ENCODE measurements at regions not wholly inside any gene's neighbourhood (a gene's known extent, or its start where the extent isn't known, plus 50 kb on each side); places are given as distances from the start of the nearest gene placed in this dataset.
A peak's percentile ranks its signal among the peaks of the same experiment; 100 is the strongest.

DNA sequence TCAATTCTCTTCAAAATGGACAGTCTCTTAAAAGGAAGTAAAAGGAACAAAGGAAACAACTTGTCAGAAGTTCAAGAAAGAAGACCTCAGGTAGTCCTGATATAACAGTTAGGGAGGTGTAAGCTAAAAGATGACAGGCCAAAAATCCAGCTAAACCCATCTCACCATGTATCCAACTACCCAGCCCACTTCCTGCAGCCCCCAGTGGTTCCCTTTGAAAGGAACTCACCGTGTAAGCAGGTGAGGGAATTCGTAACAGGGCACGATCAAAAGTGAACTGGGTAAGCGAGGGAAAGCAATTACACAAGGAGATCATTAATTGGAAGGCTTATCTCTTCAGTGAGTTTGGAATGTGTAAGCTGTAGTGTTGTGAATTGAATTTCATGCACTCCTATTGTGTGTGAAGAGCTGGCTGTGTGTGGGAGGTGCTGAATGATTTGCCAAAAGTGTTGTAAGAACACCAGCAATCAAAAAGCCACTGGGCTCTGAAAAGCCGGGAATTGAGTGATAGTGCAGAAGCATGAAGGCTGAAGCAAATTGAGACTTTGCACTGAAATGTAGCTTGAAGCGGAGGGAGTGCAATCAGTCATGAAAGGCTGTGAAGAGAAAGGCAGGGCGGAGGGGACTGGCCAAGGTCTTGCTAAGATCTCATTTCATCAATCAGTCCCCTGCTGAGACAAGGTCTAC, 914.2 kb upstream of the LCORL start:
- DNase-seq (ENCODE audit: low read depth in 4 of 4, low spot score in 2 of 4) = no peak

DNA sequence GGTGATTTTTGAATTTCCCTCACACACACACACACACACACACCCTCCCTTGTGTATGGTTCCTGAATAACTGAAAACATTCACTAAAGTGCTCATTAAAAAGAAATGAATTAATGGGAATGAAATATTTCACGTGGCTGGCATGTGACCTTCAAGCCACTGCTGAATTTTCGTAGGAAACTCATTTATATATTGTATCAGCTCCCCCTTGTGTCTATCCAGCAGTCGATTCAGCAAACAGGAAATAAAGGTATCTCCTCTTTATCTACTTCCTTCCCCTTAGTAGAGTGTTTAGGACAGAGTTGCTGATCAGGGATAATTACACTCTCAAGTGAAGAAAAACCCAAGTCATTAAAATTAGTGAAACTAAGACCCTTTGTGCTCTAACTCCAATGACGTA, 912.6 kb upstream of the LCORL start:
- DNase-seq (ENCODE audit: low read depth in 4 of 4, low spot score in 2 of 4) = no peak

DNA sequence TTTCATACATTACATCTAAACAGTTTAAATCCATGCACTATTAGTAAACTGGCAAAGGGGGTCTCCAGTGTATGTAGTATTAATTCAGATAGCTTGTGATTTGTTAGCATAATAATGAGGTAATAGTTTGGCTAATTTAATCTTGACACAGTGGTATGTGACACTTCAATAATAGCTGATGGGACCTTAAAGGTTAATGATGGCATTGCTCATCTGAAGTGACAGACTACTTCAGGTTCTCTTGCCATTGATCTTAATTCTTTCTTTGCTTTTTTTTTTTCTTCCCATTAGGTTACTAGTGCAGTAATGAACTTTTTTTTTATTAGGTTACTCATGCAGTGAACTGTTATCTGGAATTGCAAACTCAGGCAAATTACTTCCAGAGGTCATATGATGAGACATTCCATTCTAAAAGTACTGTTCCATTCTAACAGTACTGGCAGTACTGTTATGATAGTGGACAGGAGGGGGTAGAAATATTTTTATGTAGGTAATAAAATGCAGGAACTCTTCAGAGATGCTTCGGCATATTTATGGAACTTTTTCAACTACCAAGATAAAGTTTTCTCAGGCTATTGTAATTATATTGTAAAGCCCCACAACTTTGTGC, 911.3 kb upstream of the LCORL start:
- DNase-seq (ENCODE audit: low read depth in 4 of 4, low spot score in 2 of 4) = no peak

DNA sequence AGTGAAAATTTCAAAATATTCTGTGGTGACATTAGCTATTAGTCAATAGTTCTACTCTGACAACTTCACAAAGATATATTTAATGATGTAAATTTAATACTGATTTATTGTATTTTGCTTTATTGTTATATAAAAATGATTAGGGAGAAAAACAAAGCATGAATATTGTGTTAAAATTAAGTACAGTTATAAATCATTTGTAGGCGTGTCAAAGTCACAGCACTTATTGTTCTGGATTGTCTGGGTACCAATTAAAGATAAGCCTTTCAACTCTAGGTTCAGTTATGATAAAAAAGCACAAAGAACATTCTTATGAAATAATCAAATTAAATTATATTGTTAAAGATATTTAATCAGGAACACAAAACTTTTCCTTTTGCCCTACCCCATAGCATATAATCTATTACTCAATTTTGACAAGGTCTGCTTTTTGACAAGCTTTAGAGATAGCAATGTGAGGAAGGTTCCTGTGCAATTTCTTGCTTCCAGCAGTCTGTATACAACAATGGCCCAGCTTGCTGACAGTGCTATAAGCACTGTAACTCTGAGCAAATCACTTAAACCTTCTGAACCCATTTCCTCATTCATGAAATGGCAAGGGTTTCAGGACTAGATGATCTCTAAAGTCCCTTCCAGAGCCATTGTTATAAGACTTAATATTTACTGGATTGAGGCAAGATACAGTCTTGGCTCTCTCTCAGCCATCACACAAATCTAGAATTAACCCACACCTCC, 910.3 kb upstream of the LCORL start:
- DNase-seq (ENCODE audit: low read depth in 4 of 4, low spot score in 2 of 4) = no peak

DNA sequence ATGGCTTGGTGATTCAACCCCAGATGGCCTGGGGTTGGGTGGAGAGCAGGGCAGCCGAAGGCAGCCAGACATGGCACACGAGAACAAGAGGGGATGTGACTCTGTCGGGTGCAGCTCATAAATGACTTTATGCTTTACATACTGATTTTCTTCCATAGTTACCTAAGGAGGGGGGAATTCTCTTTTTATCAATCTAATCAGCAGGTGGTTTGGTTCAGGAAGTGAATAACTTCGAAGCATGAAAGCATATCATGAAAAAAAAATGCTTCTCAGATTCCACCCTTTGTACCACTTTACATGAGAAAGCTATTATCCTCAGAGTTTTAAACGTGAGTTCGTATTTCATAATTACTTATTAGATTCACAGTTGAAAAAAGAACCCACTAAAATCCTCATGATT, 908.9 kb upstream of the LCORL start:
- no peak for DNase-seq (ENCODE audit: low read depth in 4 of 4, low spot score in 2 of 4)

DNA sequence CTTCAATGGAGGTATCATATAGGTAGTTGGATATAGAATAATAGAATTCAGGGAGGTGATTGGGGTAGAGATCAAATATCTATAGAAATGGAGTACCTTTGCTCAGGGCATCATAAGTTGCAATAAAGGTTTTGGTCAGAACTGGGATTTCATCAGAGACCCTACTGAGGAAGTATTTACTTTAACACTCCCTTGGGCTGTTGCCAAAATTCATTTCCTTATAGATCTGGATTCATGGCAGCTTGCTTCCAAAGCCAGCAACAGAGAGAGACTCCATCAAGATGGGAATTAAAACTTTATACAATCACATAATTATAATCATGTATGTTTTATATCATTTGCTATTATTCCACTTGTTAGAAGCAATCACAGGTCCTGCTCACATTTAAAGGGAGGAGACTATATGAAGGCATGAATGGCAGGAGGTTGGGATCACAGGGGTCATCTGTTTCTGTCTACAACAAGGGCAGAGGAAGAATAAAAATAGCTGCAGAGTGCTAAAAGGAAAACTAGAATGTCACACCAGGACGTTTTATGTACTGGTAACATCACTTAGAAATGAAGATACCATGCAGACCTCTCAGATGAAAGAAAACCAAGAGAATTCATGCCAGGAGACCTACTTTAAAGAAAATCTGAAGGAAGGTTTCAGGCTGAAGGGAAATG, 902.1 kb upstream of the LCORL start:
- no peak for DNase-seq (ENCODE audit: low read depth in 4 of 4, low spot score in 2 of 4)

DNA sequence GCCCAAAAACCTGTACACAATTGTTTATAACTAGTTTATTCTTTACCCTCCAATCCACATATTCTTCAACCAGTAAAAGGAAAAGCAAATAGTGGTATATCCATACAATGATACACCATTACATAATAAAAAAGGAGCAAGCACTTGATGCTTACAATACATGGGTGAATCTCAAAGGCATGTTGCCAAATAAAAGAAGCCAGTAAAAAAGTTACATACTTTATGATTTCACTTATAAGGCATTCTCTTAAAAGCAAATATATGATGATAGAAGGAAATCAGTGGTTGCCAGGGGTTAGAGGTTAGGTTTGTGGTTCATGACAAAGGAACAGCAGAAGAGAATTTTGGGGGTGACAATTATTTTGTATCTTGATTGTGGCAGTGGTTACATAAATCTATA, 896.1 kb upstream of the LCORL start:
- DNase-seq (ENCODE audit: low read depth in 4 of 4, low spot score in 2 of 4) = no peak

DNA sequence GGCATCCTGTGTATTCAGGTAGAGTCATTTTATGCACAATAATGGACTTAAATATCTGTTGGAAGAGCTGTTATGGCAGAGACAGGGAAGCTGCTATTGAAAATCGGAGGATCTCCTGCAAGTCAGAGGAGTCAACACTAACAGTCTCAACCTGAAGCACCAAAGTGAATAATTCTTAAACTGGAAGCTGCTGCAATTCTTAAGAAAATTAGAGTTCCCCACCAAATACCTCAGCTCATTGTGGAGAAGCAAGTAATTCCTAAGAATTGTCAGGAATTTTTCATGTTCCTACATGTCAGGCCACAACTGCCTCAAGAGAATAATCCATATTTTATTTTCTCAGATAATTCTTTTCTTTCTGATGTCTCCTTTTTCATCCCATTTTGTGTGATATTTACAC, 892.6 kb upstream of the LCORL start:
- no peak for DNase-seq (ENCODE audit: low read depth in 4 of 4, low spot score in 2 of 4)

DNA sequence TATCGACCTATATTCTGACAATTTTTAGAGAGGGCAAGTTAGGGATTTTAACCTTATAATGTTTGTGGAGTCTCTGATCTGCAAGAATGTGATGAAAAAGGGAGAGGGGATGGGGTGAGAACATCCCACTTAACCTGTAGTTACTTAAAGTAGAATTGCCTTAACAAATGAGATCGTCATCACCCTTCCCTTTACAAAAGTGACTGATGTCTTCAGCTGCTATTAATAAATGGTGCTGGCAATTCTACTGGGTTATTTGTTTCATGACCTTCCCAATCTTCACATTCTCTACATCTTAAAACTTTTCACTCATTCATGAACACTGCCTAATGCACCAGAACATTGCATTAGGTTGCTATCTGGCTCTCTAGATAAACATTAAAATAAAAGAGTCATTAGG, 873.4 kb upstream of the LCORL start:
- DNase-seq (ENCODE audit: low read depth in 4 of 4, low spot score in 2 of 4) = no peak

DNA sequence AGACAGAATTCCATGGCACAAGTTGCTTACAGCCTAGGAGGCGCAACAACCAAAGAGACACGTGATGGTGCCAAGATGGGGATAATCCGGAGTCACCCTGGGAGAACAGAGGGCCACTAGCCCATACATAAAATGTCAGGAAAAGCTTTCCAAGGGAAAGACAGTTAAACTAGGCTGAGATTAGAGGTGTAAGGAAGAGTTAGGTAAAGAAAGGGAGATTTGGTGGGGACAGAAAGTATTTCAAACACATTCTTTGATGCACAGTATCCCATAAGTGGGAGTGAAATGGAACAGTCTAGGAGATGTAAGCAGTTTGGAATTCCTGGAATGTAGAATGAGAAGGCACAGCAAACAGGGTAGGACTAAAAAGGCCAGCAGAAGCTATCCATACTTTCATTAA, 860.9 kb upstream of the LCORL start:
- no peak for DNase-seq (ENCODE audit: low read depth in 4 of 4, low spot score in 2 of 4)

DNA sequence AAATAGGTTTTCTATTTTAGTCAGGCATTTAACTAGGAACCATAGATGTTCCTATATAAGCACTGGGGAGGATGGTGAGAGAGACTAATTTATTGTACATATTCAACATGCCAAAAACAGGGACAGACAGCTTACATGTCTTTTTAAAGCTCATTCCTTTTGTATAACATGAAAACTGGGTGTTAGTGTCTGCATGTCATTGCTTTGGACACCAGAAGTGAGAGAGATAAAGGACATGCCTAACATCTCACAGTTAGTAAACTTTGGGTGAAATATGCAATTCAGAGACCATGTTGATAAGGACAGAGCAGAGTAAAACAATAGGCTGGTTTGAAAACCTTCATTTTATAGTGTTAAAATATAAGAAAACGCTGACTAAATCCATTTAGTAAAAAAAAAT, 860.0 kb upstream of the LCORL start:
- DNase-seq (ENCODE audit: low read depth in 4 of 4, low spot score in 2 of 4) = no peak

DNA sequence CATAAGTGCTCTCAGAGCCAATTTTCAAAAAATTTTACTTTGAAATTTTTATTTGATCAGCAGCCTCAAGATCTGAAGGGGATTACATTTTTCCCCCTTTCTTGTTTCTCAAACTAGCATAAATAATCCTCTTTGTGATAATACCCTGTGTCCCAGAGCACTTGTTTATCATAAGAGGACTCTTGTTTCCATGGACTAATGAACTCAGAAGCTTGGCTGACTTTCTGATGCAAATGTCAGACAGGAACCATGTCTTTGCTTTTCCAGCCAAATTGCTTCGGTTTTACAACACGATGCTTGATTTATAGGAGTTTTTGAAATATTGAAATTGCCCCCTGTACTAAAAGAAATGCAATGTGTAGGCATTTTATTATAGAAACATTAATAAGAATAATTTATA, 859.3 kb upstream of the LCORL start:
- no peak for DNase-seq (ENCODE audit: low read depth in 4 of 4, low spot score in 2 of 4)

DNA sequence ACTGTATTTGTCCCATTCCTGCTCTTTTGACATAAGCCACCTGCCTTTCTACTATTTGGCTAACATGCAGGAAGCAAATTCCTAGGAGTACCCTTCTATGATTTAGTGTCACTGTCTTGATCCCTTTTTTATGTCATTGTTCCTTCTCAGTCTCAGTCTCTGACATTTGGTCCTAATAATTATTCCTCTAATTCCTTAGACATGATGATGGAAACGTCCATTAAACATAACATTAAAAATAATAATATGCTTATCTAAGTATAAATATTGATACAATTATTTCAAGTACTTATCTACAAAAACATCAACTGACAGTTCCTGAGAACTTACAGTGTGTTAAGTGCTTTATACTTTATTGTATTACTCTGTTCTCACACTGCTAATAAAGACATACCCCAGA, 857.0 kb upstream of the LCORL start:
- peak in 1 of 4 donors; percentile 32 for DNase-seq (ENCODE audit: low read depth in 4 of 4, low spot score in 2 of 4)

DNA sequence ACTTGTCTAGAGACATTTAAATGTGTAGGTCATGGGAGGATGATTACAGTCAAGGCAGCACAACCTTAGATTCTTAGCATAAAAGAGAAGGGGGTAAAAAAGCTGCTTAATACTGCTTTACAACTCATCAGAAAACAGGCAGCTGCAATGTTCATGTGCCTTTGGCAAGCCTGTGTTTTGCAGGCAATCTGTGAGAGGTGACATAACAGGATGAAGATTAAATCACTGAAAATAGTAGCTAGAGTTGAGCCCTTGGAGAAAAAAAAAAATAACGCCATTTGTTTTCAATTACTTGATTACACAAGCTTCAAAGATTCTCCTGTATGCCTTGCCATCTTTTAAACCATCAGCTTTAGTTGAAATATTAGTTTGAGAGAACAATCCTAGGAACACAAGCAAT, 847.6 kb upstream of the LCORL start:
- DNase-seq (ENCODE audit: low read depth in 4 of 4, low spot score in 2 of 4) = no peak

DNA sequence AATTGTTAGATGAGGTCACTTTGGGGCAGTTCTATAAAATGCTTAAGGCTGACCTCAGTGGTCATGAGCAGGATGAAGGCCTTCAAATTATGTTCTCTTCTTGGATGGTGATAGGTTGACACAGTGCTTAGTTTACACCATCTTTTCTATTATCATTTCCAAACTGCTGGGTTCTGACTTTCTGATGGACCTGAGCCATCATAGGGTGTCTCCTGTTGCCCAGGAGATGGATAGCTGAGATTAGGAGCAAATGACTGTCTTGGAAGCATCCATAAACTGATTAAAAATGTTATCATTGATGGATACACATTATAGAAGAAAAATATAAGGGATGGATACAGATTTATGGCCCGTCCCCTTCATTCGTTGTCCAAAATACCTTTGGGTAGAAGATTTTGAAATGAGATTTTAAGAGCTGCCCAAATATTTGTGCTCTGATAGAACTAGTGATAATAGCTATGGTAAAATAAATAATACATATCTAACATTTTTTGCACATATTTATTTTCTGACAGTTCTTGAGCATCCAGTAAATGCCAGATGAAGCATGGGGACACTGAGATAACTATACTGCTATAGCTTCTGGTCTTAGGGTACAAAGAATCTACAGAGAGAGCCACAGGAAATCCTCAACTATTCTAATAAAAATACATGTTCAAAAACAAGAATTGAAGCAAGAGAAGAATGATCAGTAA, 839.4 kb upstream of the LCORL start:
- no peak for DNase-seq (ENCODE audit: low read depth in 4 of 4, low spot score in 2 of 4)

DNA sequence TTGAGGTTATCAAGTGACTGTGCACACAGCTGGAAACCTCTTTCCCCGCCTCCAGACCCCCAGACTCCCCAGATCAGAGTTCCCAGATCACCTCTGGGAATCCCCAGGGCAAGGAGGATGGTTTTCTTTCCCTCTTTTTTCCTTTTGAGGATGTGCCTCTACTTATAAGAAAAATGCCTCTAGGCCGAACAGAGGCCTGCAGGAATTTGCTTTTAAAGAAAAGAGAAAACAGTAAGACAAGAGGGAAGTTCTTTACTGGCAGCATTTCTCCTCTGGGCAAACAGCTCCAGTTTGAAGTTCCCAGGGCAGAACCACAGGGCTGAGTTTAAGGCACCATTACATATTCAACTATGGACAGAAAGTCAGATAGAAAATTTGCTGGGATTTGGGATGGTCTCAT, 837.9 kb upstream of the LCORL start:
- no peak for DNase-seq (ENCODE audit: low read depth in 4 of 4, low spot score in 2 of 4)

DNA sequence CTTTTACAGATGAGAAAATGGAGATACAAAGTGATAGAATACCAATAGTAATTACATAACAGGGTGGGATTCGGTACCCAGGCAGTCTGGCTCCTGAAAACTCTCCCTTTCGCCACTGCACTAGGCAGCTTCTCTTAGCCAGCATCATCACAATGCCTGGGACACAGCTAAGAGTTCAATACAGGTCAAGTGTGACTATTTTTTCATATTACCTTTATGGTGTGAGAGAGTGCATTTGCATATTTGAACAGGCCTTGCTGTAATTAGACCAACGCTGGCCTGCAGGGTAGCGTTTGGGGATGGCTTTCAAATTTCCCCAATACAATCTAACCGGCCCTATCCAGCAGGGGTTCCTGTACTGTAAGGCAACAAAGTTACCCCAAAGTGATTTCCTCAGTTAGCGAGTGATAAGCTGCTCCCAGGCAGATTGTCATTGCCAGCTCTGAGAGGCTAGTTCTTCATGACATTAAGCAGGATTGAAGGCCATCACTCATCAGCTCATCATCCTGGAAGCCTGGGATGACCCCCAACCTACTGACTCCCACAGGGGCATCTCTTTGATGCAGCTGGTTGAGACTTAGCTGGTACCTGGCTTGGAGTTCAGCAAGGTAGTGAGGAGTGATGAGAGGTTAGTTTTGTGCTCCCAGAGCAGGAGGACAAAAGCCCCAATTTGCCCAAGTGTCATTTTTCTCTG, 836.8 kb upstream of the LCORL start:
- no peak for DNase-seq (ENCODE audit: low read depth in 4 of 4, low spot score in 2 of 4)

DNA sequence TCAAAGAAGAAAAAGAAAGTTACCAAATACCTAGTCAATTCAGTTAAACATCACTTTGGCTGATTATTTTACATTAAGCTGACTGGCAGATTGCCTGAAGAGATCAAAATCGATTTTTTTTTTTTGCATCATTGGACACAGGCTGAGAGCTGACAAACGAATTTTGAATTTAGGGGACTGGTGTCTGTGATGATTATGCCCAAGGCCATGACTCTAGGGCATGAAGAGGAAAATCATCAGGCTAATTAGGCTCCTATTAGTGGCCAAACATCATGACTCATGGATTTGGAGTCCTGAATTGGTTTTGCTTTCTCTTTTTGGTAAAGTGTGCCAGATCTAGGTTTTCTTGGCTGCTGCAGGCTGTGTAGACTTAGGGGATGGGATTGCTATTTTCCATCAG, 829.3 kb upstream of the LCORL start:
- DNase-seq (ENCODE audit: low read depth in 4 of 4, low spot score in 2 of 4) = no peak

DNA sequence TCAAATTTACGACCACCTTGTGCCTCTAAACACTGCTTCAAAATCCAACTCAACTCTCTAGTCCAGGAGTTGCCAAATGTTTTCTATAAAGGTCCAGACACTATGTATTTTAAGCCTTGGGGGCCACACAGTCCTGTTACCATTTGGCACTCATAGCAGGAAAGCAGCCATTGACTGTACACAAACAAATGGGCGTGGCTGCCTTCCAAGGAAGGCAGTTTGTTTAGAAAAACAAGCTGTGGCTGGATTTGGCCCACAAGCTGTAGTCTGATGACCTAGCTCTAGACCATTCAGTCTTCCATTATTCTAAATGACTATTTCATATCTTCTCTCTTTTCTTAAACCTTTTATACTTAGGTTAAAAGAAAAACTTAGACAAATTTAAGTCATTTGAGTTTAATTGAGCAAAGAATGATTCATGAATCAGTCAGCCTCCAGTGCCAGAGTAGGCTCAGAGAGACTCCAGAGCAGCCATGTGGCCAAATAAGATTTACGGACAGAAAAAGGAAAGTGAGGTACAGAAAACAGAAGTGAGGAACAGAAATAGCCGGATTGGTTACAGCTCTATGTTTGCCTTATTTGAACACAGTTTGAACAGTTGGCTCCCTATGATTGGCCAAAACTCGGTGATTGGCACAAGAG, 825.8 kb upstream of the LCORL start:
- DNase-seq (ENCODE audit: low read depth in 4 of 4, low spot score in 2 of 4) = no peak

DNA sequence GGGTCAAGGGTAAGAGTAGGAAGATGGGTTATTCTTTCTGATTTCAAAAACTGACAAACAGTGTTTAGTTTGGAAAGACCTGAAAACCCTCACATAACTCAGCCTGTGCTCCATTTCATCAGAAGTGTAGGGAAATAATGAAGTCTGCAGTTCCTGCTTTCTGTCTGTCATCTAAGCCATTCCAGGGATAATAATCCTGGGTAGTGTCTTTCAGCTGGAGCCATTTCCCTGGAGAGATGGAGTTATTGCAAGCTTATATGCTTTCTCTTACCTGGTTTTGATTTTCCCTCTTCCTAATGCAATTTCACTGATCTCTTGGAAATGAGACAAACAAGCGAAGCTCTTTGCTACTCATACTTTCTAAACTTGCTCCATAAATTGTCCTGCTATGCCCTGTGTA, 824.8 kb upstream of the LCORL start:
- DNase-seq (ENCODE audit: low read depth in 4 of 4, low spot score in 2 of 4) = no peak

Measured in left renal cortex interstitium (tissue), 4 donors.